ENCODE measurements at regions not wholly inside any gene's neighbourhood (a gene's known extent, or its start where the extent isn't known, plus 50 kb on each side); places are given as distances from the start of the nearest gene placed in this dataset.
"Not testable (repeated sequence)": the region's sequence is repeated elsewhere in the genome, so short reads cannot be mapped to it uniquely, and the experiment has no call there.

DNA sequence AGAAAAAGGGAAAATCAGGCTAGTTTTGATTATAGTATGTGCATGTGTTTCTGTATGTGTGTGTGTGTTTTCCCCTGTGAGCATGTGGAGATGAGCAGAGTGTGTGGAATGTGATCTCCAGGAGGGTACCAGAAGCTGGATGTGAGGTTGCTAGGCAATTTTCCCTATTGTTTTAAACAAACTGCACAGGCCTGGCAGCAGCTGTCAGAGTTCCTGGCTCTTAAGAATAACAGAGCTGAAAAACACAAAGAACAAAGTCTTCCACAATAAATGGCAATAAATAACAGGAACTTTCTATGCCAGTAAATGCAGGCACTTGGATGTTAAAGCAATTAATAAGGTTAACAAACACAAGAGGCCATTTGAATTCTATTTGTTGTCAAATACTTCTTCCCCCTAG is 344.6 kb upstream of the CTSO start:
- Histone ChIP-seq H3K9ac (ENCODE audit: low read depth, low read length) (peak overlapping the region; percentile 73), H3K27me3 (ENCODE audit: control insufficient read depth, insufficient read depth, low read length) (no peaks in the 10 kb centered on the region), H3K4me3 (ENCODE audit: low read length) (no peak overlapping the region), H3K4me2 (ENCODE audit: low read length) (no peak overlapping the region), H3K36me3 (ENCODE audit: insufficient read depth, low read length) (no peaks in the 10 kb centered on the region), H3K9me3 (replicated peaks; ENCODE audit: low read length) (no peaks in the 10 kb centered on the region), H3K4me1 (ENCODE audit: control insufficient read depth, insufficient read depth, low read length) (peaks cover 35% of the 10 kb centered on the region)

DNA sequence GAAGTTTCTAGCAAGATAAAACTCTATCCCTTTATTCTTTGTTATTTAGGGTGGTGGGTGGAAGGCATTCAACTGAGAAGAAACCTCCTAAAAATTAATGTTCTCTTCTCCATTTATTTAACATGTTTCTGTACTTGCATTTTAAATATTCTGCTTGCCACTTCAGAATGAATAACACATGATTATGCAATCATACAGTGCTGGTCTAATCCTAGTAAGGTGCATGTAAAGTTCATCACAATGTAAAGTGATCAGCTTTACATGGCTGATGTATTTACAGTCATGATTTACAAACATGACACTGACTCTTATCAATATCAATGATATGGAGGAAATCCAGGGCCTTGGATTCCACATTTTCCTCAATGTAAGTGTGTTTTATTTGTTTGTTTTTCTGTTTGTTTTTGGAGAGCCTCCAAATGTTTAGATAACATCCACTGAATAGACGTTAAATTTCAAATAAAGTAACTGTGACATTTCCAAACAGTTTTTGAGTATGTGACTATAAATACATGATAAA is 342.1 kb upstream of the CTSO start:
- Histone ChIP-seq H3K9ac (ENCODE audit: low read depth, low read length) (peak overlapping the region; percentile 6), H3K36me3 (ENCODE audit: insufficient read depth, low read length) (no peaks in the 10 kb centered on the region), H3K4me2 (ENCODE audit: low read length) (no peak overlapping the region), H3K4me1 (ENCODE audit: control insufficient read depth, insufficient read depth, low read length) (peaks cover 48% of the 10 kb centered on the region), H3K9me3 (replicated peaks; ENCODE audit: low read length) (no peaks in the 10 kb centered on the region), H3K27me3 (ENCODE audit: control insufficient read depth, insufficient read depth, low read length) (no peaks in the 10 kb centered on the region), H3K4me3 (ENCODE audit: low read length) (no peak overlapping the region)

DNA sequence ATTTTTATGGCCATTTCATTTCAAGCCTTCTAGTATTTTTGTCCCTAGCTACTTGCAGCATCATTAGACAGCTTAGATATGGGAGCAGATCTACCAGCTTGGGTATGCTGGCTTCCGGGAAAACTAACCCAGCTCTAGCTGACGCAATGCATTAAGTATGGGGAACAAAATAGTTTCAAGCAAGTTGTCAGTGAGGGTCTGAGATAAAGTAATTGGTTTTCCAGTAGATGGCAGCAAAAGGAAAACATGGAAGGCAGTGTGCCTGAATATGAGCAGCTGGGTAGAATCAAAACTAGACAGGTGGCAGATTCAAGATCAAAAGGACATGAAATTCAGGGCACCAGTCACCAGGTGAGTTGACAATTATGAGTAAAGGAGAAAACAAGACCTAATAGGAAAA is 340.9 kb upstream of the CTSO start:
- Histone ChIP-seq H3K9me3 (replicated peaks; ENCODE audit: low read length) (no peaks in the 10 kb centered on the region), H3K27me3 (ENCODE audit: control insufficient read depth, insufficient read depth, low read length) (no peaks in the 10 kb centered on the region), H3K9ac (ENCODE audit: low read depth, low read length) (peak overlapping the region; percentile 59), H3K4me1 (ENCODE audit: control insufficient read depth, insufficient read depth, low read length) (peaks cover 50% of the 10 kb centered on the region), H3K4me2 (ENCODE audit: low read length) (peak overlapping the region; percentile 44), H3K36me3 (ENCODE audit: insufficient read depth, low read length) (no peaks in the 10 kb centered on the region), H3K4me3 (ENCODE audit: low read length) (peak overlapping the region; percentile 28)

DNA sequence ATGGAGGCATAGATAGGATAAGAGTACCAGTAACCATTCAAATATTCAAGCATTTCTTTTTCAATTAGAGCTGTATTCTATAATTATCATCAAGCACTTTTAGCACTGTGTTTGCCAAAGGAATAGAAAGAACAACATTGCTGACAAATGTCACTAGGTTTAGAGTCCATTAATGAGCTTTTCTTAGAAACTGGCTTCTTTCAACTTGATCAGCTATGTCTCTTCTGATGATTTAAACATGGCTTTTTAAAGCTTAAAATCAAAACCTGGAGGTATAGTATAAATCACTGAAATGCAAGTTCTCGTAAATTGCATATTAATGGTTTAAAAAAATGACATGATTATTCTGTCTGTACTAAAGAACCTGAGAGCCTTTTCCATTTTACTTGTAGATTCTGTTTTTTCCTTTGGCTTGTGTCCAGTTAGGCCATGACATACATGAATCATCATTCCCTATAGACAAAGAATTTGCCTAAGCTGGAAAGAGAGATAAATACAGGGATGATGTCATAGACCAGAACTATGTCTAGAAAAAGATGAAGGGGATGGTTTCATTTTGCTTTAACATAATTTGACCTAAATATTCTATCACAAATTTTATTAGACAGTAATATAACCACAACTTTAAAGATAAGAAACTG is 340.1 kb upstream of the CTSO start:
- no peaks in the 10 kb centered on the region for H3K27me3 ChIP-seq (ENCODE audit: control insufficient read depth, insufficient read depth, low read length)
- peak overlapping the region; percentile 28 for H3K4me3 ChIP-seq (ENCODE audit: low read length)
- H3K4me1 ChIP-seq (ENCODE audit: control insufficient read depth, insufficient read depth, low read length), result peaks cover 50% of the 10 kb centered on the region
- H3K4me2 ChIP-seq (ENCODE audit: low read length), result peak overlapping the region; percentile 44
- H3K36me3 ChIP-seq (ENCODE audit: insufficient read depth, low read length), result no peaks in the 10 kb centered on the region
- peak overlapping the region; percentile 59 for H3K9ac ChIP-seq (ENCODE audit: low read depth, low read length)
- no peaks in the 10 kb centered on the region for H3K9me3 ChIP-seq (replicated peaks; ENCODE audit: low read length)

DNA sequence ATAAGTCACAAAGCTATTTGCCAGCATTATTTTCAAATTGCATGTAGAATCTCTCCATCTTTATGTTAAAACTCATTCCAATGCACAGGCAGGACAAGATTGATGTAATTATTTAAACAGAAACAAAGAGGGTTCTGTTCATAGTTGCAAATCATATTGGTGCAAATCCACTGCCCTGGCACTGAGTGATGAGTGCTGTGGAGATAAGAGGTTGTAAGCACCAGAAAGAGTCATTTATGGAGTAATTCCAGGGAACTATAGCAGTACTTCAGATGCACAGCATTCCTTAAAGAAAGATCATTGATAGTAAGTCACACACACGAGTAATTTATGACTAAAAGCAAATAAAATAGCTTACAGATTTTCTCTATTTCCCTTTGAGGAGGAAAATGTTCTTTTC is 337.7 kb upstream of the CTSO start:
- H3K9ac ChIP-seq (ENCODE audit: low read depth, low read length), result peak overlapping the region; percentile 13
- no peaks in the 10 kb centered on the region for H3K36me3 ChIP-seq (ENCODE audit: insufficient read depth, low read length)
- H3K4me1 ChIP-seq (ENCODE audit: control insufficient read depth, insufficient read depth, low read length), result peaks cover 37% of the 10 kb centered on the region
- no peaks in the 10 kb centered on the region for H3K9me3 ChIP-seq (replicated peaks; ENCODE audit: low read length)
- peak overlapping the region; percentile 1 for H3K4me2 ChIP-seq (ENCODE audit: low read length)
- no peak overlapping the region for H3K4me3 ChIP-seq (ENCODE audit: low read length)
- H3K27me3 ChIP-seq (ENCODE audit: control insufficient read depth, insufficient read depth, low read length), result no peaks in the 10 kb centered on the region

DNA sequence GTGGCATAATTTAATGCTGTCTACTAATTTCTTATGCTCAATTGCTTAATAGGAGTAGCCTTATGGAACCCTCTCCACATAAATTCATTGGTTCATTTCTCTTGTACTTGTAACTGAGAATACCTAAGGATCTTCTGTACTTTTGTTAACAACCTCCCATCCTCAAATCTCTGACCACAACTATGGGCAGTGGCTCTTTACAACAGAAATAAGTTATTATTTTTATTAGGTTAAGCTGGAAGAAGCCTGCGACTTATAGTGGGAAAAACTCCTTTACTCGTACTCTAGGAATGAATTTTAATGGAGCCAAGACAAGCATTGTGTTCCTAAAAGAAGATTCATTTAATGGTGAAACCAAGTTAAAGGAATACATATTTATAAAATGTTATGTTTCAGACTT is 337.1 kb upstream of the CTSO start:
- no peaks in the 10 kb centered on the region for H3K27me3 ChIP-seq (ENCODE audit: control insufficient read depth, insufficient read depth, low read length)
- no peaks in the 10 kb centered on the region for H3K36me3 ChIP-seq (ENCODE audit: insufficient read depth, low read length)
- H3K4me2 ChIP-seq (ENCODE audit: low read length), result no peak overlapping the region

DNA sequence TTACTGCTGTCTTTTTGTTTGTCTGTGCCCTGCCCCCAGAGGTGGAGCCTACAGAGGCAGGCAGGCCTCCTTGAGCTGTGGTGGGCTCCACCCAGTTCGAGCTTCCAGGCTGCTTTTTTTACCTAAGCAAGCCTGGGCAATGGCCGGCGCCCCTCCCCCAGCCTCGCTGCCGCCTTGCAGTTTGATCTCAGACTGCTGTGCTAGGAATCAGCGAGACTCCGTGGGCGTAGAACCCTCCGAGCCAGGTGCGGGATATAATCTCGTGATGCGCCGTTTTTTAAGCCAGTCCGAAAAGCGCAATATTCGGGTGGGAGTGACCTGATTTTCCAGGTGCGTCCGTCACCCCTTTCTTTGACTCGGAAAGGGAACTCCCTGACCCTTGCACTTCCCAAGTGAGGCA is 336.4 kb upstream of the CTSO start:
- H3K36me3 ChIP-seq (ENCODE audit: insufficient read depth, low read length); H3K27me3 ChIP-seq (ENCODE audit: control insufficient read depth, insufficient read depth, low read length); H3K9ac ChIP-seq (ENCODE audit: low read depth, low read length); H3K4me2 ChIP-seq (ENCODE audit: low read length); H3K4me3 ChIP-seq (ENCODE audit: low read length); H3K9me3 ChIP-seq (replicated peaks; ENCODE audit: low read length): not testable (repeated sequence)
- H3K4me1 ChIP-seq (ENCODE audit: control insufficient read depth, insufficient read depth, low read length), result peaks cover 29% of the 10 kb centered on the region

More for the DNA sequence above, 337.1 kb upstream of the CTSO start:
- Histone ChIP-seq H3K4me3 (ENCODE audit: low read length) (no peak overlapping the region), H3K9ac (ENCODE audit: low read depth, low read length) (no peak overlapping the region), H3K4me1 (ENCODE audit: control insufficient read depth, insufficient read depth, low read length) (peaks cover 36% of the 10 kb centered on the region), H3K9me3 (replicated peaks; ENCODE audit: low read length) (no peaks in the 10 kb centered on the region)

DNA sequence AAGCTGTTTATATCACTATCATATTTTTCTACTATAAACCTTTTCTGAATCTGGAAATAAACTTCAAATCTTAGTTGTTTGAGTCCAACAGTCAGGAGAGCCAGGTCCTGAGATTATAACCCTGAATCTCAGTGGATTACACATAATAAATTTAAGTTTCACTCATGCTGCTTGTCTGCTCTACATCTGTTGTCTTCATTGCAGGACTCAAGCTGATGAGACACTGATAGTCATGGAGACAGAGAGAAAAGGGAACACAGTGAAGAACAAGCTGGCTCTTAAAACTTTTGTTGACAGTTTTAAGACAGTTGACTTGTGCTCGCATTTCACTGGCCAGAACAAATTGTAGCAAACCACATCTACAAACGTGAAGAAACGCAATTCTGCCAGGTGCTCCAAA is 327.0 kb upstream of the CTSO start:
- no peaks in the 10 kb centered on the region for H3K36me3 ChIP-seq (ENCODE audit: insufficient read depth, low read length)
- no peaks in the 10 kb centered on the region for H3K27me3 ChIP-seq (ENCODE audit: control insufficient read depth, insufficient read depth, low read length)
- no peak overlapping the region for H3K4me3 ChIP-seq (ENCODE audit: low read length)
- peak overlapping the region; percentile 44 for H3K4me2 ChIP-seq (ENCODE audit: low read length)
- peaks cover 6% of the 10 kb centered on the region for H3K4me1 ChIP-seq (ENCODE audit: control insufficient read depth, insufficient read depth, low read length)
- H3K9ac ChIP-seq (ENCODE audit: low read depth, low read length), result no peak overlapping the region
- H3K9me3 ChIP-seq (replicated peaks; ENCODE audit: low read length), result no peaks in the 10 kb centered on the region

DNA sequence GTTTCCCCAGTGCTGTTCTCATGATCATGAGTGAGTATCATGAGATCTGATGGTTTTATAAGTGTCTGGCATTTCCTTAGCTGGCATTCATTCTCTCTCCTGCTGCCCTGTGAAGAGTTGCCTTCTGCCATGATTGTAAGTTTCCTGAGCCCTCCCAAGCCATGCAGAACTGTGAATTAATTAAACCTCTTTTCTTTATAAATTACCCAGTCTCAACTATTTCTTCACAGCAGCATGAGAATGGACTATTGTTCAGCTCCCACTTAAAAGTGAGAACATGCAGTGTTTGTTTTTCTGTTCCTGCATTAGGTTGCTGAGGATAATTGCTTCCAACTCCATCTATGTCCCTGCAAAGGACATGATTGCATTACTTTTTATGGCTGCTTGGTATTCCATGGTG is 311.7 kb upstream of the CTSO start:
- Histone ChIP-seq H3K4me1 (ENCODE audit: control insufficient read depth, insufficient read depth, low read length) (no peaks in the 10 kb centered on the region), H3K4me3 (ENCODE audit: low read length) (no peak overlapping the region), H3K9ac (ENCODE audit: low read depth, low read length) (no peak overlapping the region), H3K9me3 (replicated peaks; ENCODE audit: low read length) (no peaks in the 10 kb centered on the region), H3K36me3 (ENCODE audit: insufficient read depth, low read length) (no peaks in the 10 kb centered on the region), H3K4me2 (ENCODE audit: low read length) (no peak overlapping the region), H3K27me3 (ENCODE audit: control insufficient read depth, insufficient read depth, low read length) (no peaks in the 10 kb centered on the region)

DNA sequence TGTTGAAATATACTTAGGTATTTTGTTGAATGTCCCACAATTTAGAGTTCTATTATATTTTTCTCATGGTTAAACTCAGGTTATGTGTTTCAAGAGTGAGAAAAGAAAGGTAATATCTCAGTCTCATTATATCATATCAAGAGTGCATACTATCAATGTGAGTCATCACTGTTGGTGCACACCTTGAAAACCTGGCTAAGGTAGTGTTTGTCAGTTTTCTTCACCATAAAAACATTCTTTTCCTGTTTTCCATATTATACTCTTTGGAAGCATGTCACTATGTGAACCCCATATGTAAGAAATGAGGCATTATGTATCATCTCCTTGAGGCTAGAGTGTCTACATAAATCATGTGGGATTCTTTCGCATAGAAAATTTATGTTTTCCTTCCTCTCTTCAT is 307.6 kb upstream of the CTSO start:
- Histone ChIP-seq H3K36me3 (ENCODE audit: insufficient read depth, low read length) (no peaks in the 10 kb centered on the region), H3K9me3 (replicated peaks; ENCODE audit: low read length) (no peaks in the 10 kb centered on the region), H3K4me1 (ENCODE audit: control insufficient read depth, insufficient read depth, low read length) (no peaks in the 10 kb centered on the region), H3K9ac (ENCODE audit: low read depth, low read length) (no peak overlapping the region), H3K27me3 (ENCODE audit: control insufficient read depth, insufficient read depth, low read length) (no peaks in the 10 kb centered on the region), H3K4me3 (ENCODE audit: low read length) (no peak overlapping the region), H3K4me2 (ENCODE audit: low read length) (no peak overlapping the region)

DNA sequence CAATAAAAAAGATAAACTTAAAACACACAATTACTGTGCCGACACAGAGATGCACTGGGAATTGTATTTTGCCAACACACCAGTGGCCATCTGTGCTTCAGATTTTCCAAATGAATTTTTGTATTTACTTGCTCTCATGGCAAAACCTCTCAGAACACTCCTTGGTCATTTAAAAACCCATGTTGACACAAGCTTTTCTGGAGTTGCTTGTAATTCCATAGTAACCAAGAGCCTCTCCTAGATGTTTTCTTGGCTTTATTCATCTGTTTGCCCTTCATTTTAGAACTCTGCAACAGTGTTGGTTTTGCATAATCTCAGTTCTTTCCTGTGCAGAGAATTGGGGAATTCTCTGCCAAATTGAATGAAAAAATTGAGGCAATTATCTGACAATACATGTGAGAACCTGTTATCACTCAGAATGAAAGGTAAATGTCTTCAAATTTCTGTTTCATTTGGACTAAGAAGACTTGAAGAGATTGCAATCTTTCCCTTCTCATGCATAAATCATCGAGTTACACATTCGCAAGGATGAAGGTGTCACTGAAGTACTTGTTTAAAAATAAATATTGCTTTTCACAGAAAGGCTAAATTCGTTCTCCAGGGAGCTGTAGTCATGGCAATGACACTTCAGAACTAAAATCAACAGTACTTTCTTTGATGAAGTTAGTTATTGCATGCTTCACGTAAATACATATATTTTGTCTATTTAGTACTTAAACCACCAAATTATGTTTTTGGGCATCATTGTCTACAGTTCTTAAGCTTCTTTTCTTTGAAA is 301.8 kb upstream of the CTSO start:
- no peaks in the 10 kb centered on the region for H3K27me3 ChIP-seq (ENCODE audit: control insufficient read depth, insufficient read depth, low read length)
- no peaks in the 10 kb centered on the region for H3K36me3 ChIP-seq (ENCODE audit: insufficient read depth, low read length)
- peaks cover 5% of the 10 kb centered on the region for H3K4me1 ChIP-seq (ENCODE audit: control insufficient read depth, insufficient read depth, low read length)
- no peak overlapping the region for H3K4me2 ChIP-seq (ENCODE audit: low read length)
- no peaks in the 10 kb centered on the region for H3K9me3 ChIP-seq (replicated peaks; ENCODE audit: low read length)
- H3K9ac ChIP-seq (ENCODE audit: low read depth, low read length), result no peak overlapping the region
- H3K4me3 ChIP-seq (ENCODE audit: low read length), result no peak overlapping the region
